ENCODE measurements at regions not wholly inside any gene's neighbourhood (a gene's known extent, or its start where the extent isn't known, plus 50 kb on each side); places are given as distances from the start of the nearest gene placed in this dataset.
A peak's percentile ranks its signal among the peaks of the same experiment; 100 is the strongest.

GRCh38 chr9:21696411-21696871 lies 106.0 kb upstream of the MTAP start:
- Histone ChIP-seq H3K27me3 (no peaks in the 10 kb centered on the region), H3K4me3 (no peak overlapping the region), H3K36me3 (replicated peaks in 1 of 2) (no peaks in the 10 kb centered on the region), H3K4me1 (replicated peaks in 1 of 2) (no peaks in the 10 kb centered on the region), H3K27ac (no peak overlapping the region), H3K9me3 (replicated peaks in 1 of 3) (no peaks in the 10 kb centered on the region)
- no peak for DNase-seq
- TF ChIP-seq, protein P1, sequence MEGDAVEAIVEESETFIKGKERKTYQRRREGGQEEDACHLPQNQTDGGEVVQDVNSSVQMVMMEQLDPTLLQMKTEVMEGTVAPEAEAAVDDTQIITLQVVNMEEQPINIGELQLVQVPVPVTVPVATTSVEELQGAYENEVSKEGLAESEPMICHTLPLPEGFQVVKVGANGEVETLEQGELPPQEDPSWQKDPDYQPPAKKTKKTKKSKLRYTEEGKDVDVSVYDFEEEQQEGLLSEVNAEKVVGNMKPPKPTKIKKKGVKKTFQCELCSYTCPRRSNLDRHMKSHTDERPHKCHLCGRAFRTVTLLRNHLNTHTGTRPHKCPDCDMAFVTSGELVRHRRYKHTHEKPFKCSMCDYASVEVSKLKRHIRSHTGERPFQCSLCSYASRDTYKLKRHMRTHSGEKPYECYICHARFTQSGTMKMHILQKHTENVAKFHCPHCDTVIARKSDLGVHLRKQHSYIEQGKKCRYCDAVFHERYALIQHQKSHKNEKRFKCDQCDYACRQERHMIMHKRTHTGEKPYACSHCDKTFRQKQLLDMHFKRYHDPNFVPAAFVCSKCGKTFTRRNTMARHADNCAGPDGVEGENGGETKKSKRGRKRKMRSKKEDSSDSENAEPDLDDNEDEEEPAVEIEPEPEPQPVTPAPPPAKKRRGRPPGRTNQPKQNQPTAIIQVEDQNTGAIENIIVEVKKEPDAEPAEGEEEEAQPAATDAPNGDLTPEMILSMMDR (IDR thresholded peaks at IDR 0.05), result no peak
- no peak for TF ChIP-seq POLR2A (IDR thresholded peaks at IDR 0.05)
- intact Hi-C loops (cut with DNase I), result no loop called here
- 36 to 56% (median 46%) methylated on average over 6 to 28 of the region's 28 CpGs for WGBS, 4 donors

DNA sequence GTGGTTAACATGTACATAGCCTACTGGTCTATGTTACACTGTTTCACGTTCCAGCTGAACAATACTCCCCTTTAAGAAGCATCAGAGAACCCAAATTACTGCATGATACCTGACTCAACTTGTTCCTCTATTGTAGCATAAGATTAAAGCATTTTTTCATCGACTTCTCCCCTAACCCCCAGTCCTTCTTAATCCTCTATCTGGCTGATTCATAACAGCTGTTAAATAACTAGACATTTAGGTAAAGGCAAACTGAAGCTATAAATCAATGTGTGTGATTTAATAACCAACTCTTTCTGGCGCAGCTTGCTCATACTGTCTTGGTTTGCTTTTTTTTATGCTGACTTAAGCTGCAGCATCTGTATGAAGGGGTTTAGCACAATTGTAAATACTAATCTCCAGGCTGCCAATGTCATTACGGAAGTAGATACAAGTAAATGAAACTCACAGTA lies 94.2 kb upstream of the MTAP start:
- intact Hi-C loops (cut with DNase I), result no loop called here
- no peaks in the 10 kb centered on the region for H3K4me1 ChIP-seq (replicated peaks in 1 of 2)
- H3K27ac ChIP-seq, result no peak overlapping the region
- WGBS, 4 donors, result 46 to 60% (median 49%) methylated on average over 4 of the region's 4 CpGs
- no peaks in the 10 kb centered on the region for H3K9me3 ChIP-seq (replicated peaks in 1 of 3)
- DNase-seq, result no peak
- no peaks in the 10 kb centered on the region for H3K36me3 ChIP-seq (replicated peaks in 1 of 2)
- H3K4me3 ChIP-seq, result no peak overlapping the region
- H3K27me3 ChIP-seq, result peaks cover 14% of the 10 kb centered on the region
- TF ChIP-seq POLR2A (IDR thresholded peaks at IDR 0.05), result no peak
- TF ChIP-seq, protein P1 (IDR thresholded peaks at IDR 0.05), result no peak

DNA sequence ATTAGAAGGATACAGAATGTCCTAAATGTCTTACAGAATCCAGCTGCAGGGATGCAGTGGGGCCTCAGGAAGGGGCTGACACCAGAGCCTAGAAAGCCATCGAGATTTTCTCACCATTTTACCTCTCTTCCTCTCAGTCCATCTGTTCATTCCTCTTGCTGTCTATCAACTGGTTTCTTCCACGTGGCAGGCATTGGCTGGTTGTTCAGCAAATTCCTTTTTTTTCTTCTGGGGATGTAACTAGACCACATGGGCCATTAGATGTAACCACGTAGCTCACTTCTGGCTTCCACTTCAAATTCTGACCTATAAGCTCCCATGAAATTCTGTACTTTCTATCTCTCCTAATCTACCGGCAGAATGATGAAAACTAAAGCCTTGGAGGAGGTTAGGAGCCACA lies 93.6 kb upstream of the MTAP start:
- DNase-seq, result no peak
- H3K27ac ChIP-seq, result no peak overlapping the region
- H3K4me3 ChIP-seq, result no peak overlapping the region
- 45 to 58% (median 55%) methylated on average over 4 of the region's 4 CpGs for WGBS, 4 donors
- no peaks in the 10 kb centered on the region for H3K36me3 ChIP-seq (replicated peaks in 1 of 2)
- TF ChIP-seq, protein P1 (IDR thresholded peaks at IDR 0.05), result no peak
- TF ChIP-seq POLR2A (IDR thresholded peaks at IDR 0.05), result no peak
- intact Hi-C loops (cut with DNase I), result no loop called here
- H3K4me1 ChIP-seq (replicated peaks in 1 of 2), result no peaks in the 10 kb centered on the region
- no peaks in the 10 kb centered on the region for H3K9me3 ChIP-seq (replicated peaks in 1 of 3)
- peaks cover 14% of the 10 kb centered on the region for H3K27me3 ChIP-seq

DNA sequence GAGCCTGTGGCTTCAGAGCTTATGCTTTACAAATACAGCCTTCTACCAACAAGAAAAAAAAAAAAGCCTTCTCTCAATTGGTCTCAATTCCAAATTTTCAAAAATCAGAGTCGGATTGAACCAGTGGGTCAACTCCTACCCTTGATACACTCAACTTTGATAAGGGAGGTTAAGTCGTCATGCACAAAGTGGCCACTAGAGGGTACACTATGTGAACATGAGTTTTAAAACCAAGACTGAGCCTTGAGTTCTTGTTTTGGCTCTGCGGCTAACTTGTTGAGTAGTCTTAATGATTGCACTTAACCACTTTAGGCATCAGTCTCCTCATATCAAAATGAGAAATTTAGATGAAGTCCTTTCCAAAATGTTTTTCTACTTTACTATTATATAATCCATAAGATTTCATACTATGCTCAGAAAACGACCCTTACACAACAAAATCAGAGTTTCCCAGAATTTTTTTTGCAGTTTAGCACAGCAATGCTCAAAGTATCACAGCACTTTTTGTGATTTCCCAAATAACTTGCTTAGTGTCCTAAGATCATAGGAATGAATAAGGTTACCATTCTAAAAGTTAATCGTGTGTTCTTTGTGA lies 92.9 kb upstream of the MTAP start:
- Histone ChIP-seq H3K36me3 (replicated peaks in 1 of 2) (no peaks in the 10 kb centered on the region), H3K4me3 (no peak overlapping the region), H3K27ac (no peak overlapping the region), H3K9me3 (replicated peaks in 1 of 3) (no peaks in the 10 kb centered on the region), H3K27me3 (peaks cover 14% of the 10 kb centered on the region), H3K4me1 (replicated peaks in 1 of 2) (no peaks in the 10 kb centered on the region)
- WGBS, 4 donors, result 46 to 50% (median 49%) methylated on average over 5 of the region's 5 CpGs
- intact Hi-C loops (cut with DNase I), result loop anchor here in 1 of 2 donors (10.0 kb wide), 1 partner anchor 75 kb away; no protein-coding TSS in a partner anchor
- no peak for TF ChIP-seq POLR2A (IDR thresholded peaks at IDR 0.05)
- TF ChIP-seq, protein P1 (IDR thresholded peaks at IDR 0.05), result peak; percentile 43 to 84 (median 66)
- peak; percentile 29 to 80 (median 59) for DNase-seq

All from adrenal gland (tissue), 9 donors.